Chondrocyte (in vitro differentiated cells): ENCODE measurements at regions not wholly inside any gene's neighbourhood (a gene's known extent, or its start where the extent isn't known, plus 50 kb on each side); places are given as distances from the start of the nearest gene placed in this dataset.

ENCODE experiments used
- DNase-seq: peaks from one replicate; pipeline ENCODE4 v3.0.0; 2021; ENCODE audit warnings: mixed read lengths, low spot score
- H3K27ac Mint-ChIP-seq: one replicate; pipeline ENCODE4 v1.8.0; 2021; ENCODE audit warnings: mild to moderate bottlenecking, moderate library complexity, mixed read lengths; ENCODE audit not compliant: unreplicated experiment
- H3K27me3 Mint-ChIP-seq: 2 replicates; pipeline ENCODE4 v1.8.0; 2021; ENCODE audit warnings: low read depth, mixed read lengths
- H3K36me3 Mint-ChIP-seq: 2 replicates; pipeline ENCODE4 v1.8.0; 2021; ENCODE audit warnings: low read depth, mixed read lengths
- H3K4me1 Mint-ChIP-seq: 2 replicates; pipeline ENCODE4 v1.8.0; 2021; ENCODE audit warnings: low read depth, mild to moderate bottlenecking, mixed read lengths
- H3K4me3 Mint-ChIP-seq: one replicate; pipeline ENCODE4 v1.8.0; 2021; ENCODE audit warnings: mild to moderate bottlenecking, moderate library complexity, mixed read lengths; ENCODE audit not compliant: unreplicated experiment
- H3K9me3 Mint-ChIP-seq: 2 replicates; pipeline ENCODE4 v1.8.0; 2021; ENCODE audit warnings: low read depth, mixed read lengths
- TF ChIP-seq, protein P1 (sequence below): fragments of 200-600 bp; sonication (generic); IDR thresholded peaks from 2 replicates; pipeline ENCODE4 v1.5.0; 2021; ENCODE audit warnings: antibody characterized with exemption, mild to moderate bottlenecking, moderate library complexity

DNA sequence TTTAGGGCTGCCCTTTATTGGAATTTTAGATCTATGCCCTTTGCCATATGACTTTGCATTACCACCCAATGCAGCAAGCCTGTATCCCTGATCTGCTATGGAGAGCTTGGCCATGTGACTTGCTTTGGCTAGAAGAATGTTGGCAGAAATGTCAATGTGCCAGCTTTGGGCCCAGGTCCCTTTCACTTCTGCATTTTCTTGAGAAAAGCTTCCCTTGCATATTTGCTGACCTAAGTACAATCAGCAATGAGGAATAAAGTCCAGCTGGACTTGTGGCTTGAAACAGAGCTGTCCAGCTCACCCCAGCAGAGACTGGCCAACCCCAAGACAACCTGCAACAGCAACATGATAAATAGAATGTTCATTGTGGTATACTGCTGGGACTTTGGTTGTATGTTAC, 135.9 kb downstream of the PAH start:
- Mint-ChIP-seq H3K4me1 (no peaks in the 10 kb centered on the region), H3K36me3 (no peaks in the 10 kb centered on the region), H3K27me3 (peaks cover 2% of the 10 kb centered on the region), H3K4me3 (no peak overlapping the region), H3K27ac (no peak overlapping the region), H3K9me3 (no peaks in the 10 kb centered on the region)
- DNase-seq, result no peak
- TF ChIP-seq, protein P1, sequence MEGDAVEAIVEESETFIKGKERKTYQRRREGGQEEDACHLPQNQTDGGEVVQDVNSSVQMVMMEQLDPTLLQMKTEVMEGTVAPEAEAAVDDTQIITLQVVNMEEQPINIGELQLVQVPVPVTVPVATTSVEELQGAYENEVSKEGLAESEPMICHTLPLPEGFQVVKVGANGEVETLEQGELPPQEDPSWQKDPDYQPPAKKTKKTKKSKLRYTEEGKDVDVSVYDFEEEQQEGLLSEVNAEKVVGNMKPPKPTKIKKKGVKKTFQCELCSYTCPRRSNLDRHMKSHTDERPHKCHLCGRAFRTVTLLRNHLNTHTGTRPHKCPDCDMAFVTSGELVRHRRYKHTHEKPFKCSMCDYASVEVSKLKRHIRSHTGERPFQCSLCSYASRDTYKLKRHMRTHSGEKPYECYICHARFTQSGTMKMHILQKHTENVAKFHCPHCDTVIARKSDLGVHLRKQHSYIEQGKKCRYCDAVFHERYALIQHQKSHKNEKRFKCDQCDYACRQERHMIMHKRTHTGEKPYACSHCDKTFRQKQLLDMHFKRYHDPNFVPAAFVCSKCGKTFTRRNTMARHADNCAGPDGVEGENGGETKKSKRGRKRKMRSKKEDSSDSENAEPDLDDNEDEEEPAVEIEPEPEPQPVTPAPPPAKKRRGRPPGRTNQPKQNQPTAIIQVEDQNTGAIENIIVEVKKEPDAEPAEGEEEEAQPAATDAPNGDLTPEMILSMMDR, result no peak

DNA sequence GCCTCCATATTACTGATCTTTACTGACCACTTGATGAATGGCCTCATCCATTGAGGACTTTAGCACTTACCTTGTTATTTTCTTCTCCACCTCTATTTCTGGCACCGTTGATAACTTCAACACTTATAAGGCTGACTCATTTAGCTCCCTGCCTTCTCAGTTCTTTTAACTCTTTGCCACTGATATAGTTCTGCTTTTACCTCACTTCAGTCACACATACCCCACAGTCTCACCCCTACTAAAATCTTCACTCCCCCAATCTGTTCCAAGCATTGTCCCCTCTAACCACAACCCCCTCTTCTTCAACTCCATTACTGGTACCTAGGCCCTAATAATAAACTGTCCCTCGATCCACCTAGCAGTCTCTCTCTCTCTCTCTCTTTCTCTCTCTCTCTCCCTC, 141.0 kb downstream of the PAH start:
- Mint-ChIP-seq H3K4me3 (no peak overlapping the region), H3K36me3 (no peaks in the 10 kb centered on the region), H3K27ac (no peak overlapping the region), H3K4me1 (no peaks in the 10 kb centered on the region), H3K27me3 (peaks cover 12% of the 10 kb centered on the region), H3K9me3 (no peaks in the 10 kb centered on the region)
- TF ChIP-seq, protein P1, result no peak
- DNase-seq, result no peak

DNA sequence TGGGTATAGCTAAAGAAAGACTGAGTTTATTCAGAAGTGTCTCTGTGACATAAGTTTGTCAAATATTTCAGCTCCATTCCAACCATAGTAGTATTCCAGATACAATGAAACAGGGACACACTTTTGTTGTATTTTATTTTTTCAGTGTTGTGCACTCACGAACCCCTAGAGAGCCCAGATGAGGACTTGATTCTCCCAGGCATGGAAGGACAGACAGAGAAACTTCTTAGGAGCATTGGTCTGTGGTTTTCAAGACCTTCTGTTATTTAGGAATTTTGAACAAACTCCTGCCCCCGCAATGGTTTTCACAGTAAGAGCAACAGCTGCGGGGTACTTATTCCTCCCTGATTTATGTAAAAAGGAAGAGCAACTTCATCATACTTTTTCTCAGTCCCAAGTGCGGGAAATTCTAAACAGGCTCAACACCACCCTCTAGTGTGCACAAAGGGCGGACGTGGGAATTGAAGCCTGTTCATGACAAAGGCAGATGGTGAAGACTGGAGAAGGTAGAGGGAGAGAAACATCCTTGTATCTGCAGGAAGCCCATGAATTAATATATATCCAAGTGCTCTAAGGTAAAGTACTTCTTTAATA, 147.6 kb downstream of the PAH start:
- Mint-ChIP-seq H3K27me3 (peaks cover 18% of the 10 kb centered on the region), H3K9me3 (no peaks in the 10 kb centered on the region), H3K4me3 (no peak overlapping the region), H3K4me1 (peaks cover 6% of the 10 kb centered on the region), H3K27ac (no peak overlapping the region), H3K36me3 (no peaks in the 10 kb centered on the region)
- TF ChIP-seq, protein P1, result peak; percentile 84
- no peak for DNase-seq

DNA sequence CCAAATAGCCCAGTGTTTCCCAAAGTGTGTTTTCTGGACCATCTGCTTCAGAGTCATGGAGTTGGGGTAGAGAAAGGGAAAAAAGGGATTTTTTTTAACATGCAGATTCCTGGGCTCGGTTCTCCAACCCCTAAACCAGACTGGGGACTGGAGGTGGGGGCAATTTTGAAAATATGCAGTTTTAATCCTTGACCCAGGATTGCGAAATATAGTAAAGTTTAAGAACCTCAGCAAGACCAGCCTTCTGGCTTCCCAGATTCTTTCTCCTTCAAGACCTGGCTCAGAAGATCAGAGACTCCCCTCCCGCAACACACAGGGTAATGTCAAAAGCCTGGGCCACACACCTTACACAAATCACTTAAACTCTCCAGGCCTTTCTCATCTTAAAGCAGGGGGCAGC, 150.1 kb downstream of the PAH start:
- DNase-seq, result no peak
- no peak overlapping the region for H3K27ac Mint-ChIP-seq
- H3K4me3 Mint-ChIP-seq, result no peak overlapping the region
- H3K9me3 Mint-ChIP-seq, result no peaks in the 10 kb centered on the region
- peaks cover 6% of the 10 kb centered on the region for H3K4me1 Mint-ChIP-seq
- H3K36me3 Mint-ChIP-seq, result no peaks in the 10 kb centered on the region
- TF ChIP-seq, protein P1, result no peak
- H3K27me3 Mint-ChIP-seq, result peaks cover 18% of the 10 kb centered on the region

DNA sequence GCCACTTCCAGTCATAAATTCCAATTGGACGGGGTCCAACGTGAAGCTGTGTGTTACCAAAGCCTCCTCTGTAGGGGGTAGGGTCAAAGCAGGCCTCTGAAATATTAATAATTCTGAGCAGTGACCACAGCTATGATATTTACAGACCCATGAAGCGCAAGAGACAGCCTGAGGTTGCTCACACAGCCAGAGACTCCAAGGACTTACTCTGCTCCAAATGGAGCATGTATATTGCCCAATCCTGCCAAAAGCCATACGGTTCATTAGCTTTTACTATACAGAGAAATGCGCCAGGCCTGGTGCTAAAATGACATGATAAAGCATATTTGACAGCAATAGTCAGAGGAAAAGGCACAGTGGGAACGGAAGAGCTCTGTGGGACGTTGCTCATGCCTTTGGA, 151.3 kb downstream of the PAH start:
- Mint-ChIP-seq H3K36me3 (no peaks in the 10 kb centered on the region), H3K4me3 (no peak overlapping the region), H3K27me3 (peaks cover 21% of the 10 kb centered on the region), H3K9me3 (no peaks in the 10 kb centered on the region), H3K4me1 (peaks cover 6% of the 10 kb centered on the region), H3K27ac (no peak overlapping the region)
- TF ChIP-seq, protein P1, result no peak
- DNase-seq, result no peak
